NAMALWA (cell line): ENCODE measurements at regions not wholly inside any gene's neighbourhood (a gene's known extent, or its start where the extent isn't known, plus 50 kb on each side); places are given as distances from the start of the nearest gene placed in this dataset.
A peak's percentile ranks its signal among the peaks of the same experiment; 100 is the strongest.

Experiments
- DNase-seq: peaks from one replicate; pipeline ENCODE4 v3.0.0-alpha.2; 2015; ENCODE audit warnings: low spot score

- no peak for DNase-seq
These were observed 50.3 kb upstream of the GADD45G start for GRCh38 chr9:89554307-89555035.

GRCh38 chr9:89553451-89554010 lies 51.3 kb upstream of the GADD45G start:
- DNase-seq: no peak

GRCh38 chr9:89550346-89550927 lies 52.5 kb upstream of the SEMA4D start:
- DNase-seq: no peak

GRCh38 chr9:89549031-89549644 lies 51.2 kb upstream of the SEMA4D start:
- peak; percentile 86 for DNase-seq

GRCh38 chr9:89548071-89548638 lies 50.2 kb upstream of the SEMA4D start:
- no peak for DNase-seq
